Right atrium auricular region (tissue), 2 donors: ENCODE measurements at regions not wholly inside any gene's neighbourhood (a gene's known extent, or its start where the extent isn't known, plus 50 kb on each side); places are given as distances from the start of the nearest gene placed in this dataset.

ENCODE experiments used
- DNase-seq: peaks from one replicate; pipeline ENCODE4 v3.0.0-alpha.2; 2019; ENCODE audit warnings: low spot score
- H3K27ac ChIP-seq, 2 donors: fragments of 200-600 bp; sonication (generic); 1 replicate in 1 of 2; 2 replicates in 1 of 2; pipeline ENCODE4 v1.5.1; 2016 to 2019
- H3K27me3 ChIP-seq, 2 donors: fragments of 200-600 bp; sonication (generic); one replicate each; pipeline versions ENCODE4 v1.5.1 to v1.6.0; 2017 to 2019
- H3K36me3 ChIP-seq: fragments of 200-600 bp; sonication (generic); one replicate; pipeline ENCODE4 v1.5.1; 2016
- H3K4me1 ChIP-seq, 2 donors: fragments of 200-600 bp; sonication (generic); one replicate each; pipeline versions ENCODE4 v1.5.1 to v1.6.0; 2017 to 2019
- H3K4me3 ChIP-seq, 2 donors: fragments of 200-600 bp; sonication (generic); 1 replicate in 1 of 2; 2 replicates in 1 of 2; pipeline ENCODE4 v1.5.1; 2017 to 2019; ENCODE audit warnings: mild to moderate bottlenecking in 1 of 2, moderate library complexity in 1 of 2
- H3K9me3 ChIP-seq, 2 donors: fragments of 200-600 bp; sonication (generic); one replicate each; pipeline ENCODE4 v1.5.1; 2019
- CTCF ChIP-seq, 2 donors: fragments of 200-600 bp; sonication (generic); IDR thresholded peaks; one replicate each; pipeline ENCODE4 v1.5.1; 2019; ENCODE audit warnings: antibody characterized with exemption in 2 of 2

GRCh38 chr14:87065366-87065765 lies 927.6 kb downstream of the GALC start:
- Histone ChIP-seq H3K4me1 (no peaks in the 10 kb centered on the region), H3K27me3 (no peaks in the 10 kb centered on the region), H3K27ac (no peak overlapping the region), H3K36me3 (no peaks in the 10 kb centered on the region), H3K9me3 (no peaks in the 10 kb centered on the region), H3K4me3 (no peak overlapping the region)
- DNase-seq = no peak
- TF ChIP-seq CTCF (IDR thresholded peaks at IDR 0.05) = no peak

- Histone ChIP-seq H3K4me3 (no peak overlapping the region), H3K9me3 (no peaks in the 10 kb centered on the region), H3K36me3 (no peaks in the 10 kb centered on the region), H3K27me3 (no peaks in the 10 kb centered on the region), H3K27ac (no peak overlapping the region), H3K4me1 (no peaks in the 10 kb centered on the region)
- no peak for DNase-seq
- TF ChIP-seq CTCF (IDR thresholded peaks at IDR 0.05) = no peak
Observed at GRCh38 chr14:87063181-87063580, 929.8 kb downstream of the GALC start.

- TF ChIP-seq CTCF (IDR thresholded peaks at IDR 0.05) = no peak
- no peak for DNase-seq
- no peaks in the 10 kb centered on the region for H3K36me3 ChIP-seq
Observed at GRCh38 chr14:87060405-87060804, 932.6 kb downstream of the GALC start.

GRCh38 chr14:87059060-87059839 lies 933.7 kb downstream of the GALC start:
- H3K27ac ChIP-seq = no peak overlapping the region
- TF ChIP-seq CTCF (IDR thresholded peaks at IDR 0.05) = no peak
- DNase-seq = no peak

More at GRCh38 chr14:87060405-87060804, 932.6 kb downstream of the GALC start:
- Histone ChIP-seq H3K4me1 (no peaks in the 10 kb centered on the region), H3K9me3 (no peaks in the 10 kb centered on the region), H3K27ac (no peak overlapping the region), H3K4me3 (no peak overlapping the region), H3K27me3 (no peaks in the 10 kb centered on the region)

GRCh38 chr14:87055007-87055406 lies 938.0 kb downstream of the GALC start:
- Histone ChIP-seq H3K36me3 (no peaks in the 10 kb centered on the region), H3K9me3 (no peaks in the 10 kb centered on the region)

More at GRCh38 chr14:87059060-87059839, 933.7 kb downstream of the GALC start:
- H3K36me3 ChIP-seq = no peaks in the 10 kb centered on the region
- H3K9me3 ChIP-seq = no peaks in the 10 kb centered on the region
- no peaks in the 10 kb centered on the region for H3K4me1 ChIP-seq
- no peak overlapping the region for H3K4me3 ChIP-seq
- H3K27me3 ChIP-seq = no peaks in the 10 kb centered on the region

More at GRCh38 chr14:87055007-87055406, 938.0 kb downstream of the GALC start:
- H3K27me3 ChIP-seq = no peaks in the 10 kb centered on the region
- no peak for DNase-seq
- H3K4me1 ChIP-seq = no peaks in the 10 kb centered on the region
- no peak overlapping the region for H3K4me3 ChIP-seq
- TF ChIP-seq CTCF (IDR thresholded peaks at IDR 0.05) = no peak
- no peak overlapping the region for H3K27ac ChIP-seq
